Osteoblast (primary cell): ENCODE measurements at regions not wholly inside any gene's neighbourhood (a gene's known extent, or its start where the extent isn't known, plus 50 kb on each side); places are given as distances from the start of the nearest gene placed in this dataset.

Source experiments
- DNase-seq: peaks from one replicate; pipeline ENCODE4 v3.0.0; 2011; ENCODE audit warnings: low spot score, mixed read lengths; ENCODE audit not compliant: insufficient read length; ENCODE audit errors: missing footprints
- H2AFZ ChIP-seq: 2 replicates; pipeline ENCODE4 v1.6.0; 2011; ENCODE audit warnings: mild to moderate bottlenecking, low read length
- H3K27ac ChIP-seq: 2 replicates; pipeline ENCODE4 v1.5.1; 2011; ENCODE audit warnings: mild to moderate bottlenecking, low read depth, low read length, moderate library complexity
- H3K27me3 ChIP-seq: 2 replicates; pipeline ENCODE4 v1.6.0; 2012; ENCODE audit warnings: mild to moderate bottlenecking, control low read depth, inconsistent platforms, low read length, moderate library complexity; ENCODE audit not compliant: insufficient read depth
- H3K36me3 ChIP-seq: 2 replicates; pipeline ENCODE4 v1.5.1; 2011; ENCODE audit warnings: mild to moderate bottlenecking, low read length, control low read depth, moderate library complexity; ENCODE audit not compliant: insufficient read depth
- H3K4me1 ChIP-seq: 2 replicates; pipeline ENCODE4 v1.5.1; 2011; ENCODE audit warnings: mild to moderate bottlenecking, low read length, control low read depth, moderate library complexity; ENCODE audit not compliant: insufficient read depth
- H3K4me2 ChIP-seq: 2 replicates; pipeline ENCODE4 v1.6.0; 2011; ENCODE audit warnings: mild to moderate bottlenecking, low read length; ENCODE audit not compliant: insufficient read depth
- H3K4me3 ChIP-seq: fragments of 200-600 bp; sonication (generic); 3 replicates; pipeline ENCODE4 v1.5.1; 2012; ENCODE audit warnings: mild to moderate bottlenecking, low read length, inconsistent platforms; ENCODE audit not compliant: insufficient read depth
- H3K79me2 ChIP-seq: 2 replicates; pipeline ENCODE4 v1.6.0; 2012; ENCODE audit warnings: mild to moderate bottlenecking, low read length, control low read depth, inconsistent platforms; ENCODE audit not compliant: insufficient read depth
- H3K9me3 ChIP-seq: 2 replicates; pipeline ENCODE4 v1.5.1; 2011; ENCODE audit warnings: low read depth, low read length, control low read depth
- H4K20me1 ChIP-seq: 2 replicates; pipeline ENCODE4 v1.6.0; 2012; ENCODE audit warnings: mild to moderate bottlenecking, low read length, control low read depth; ENCODE audit not compliant: insufficient read depth
- CTCF ChIP-seq: IDR thresholded peaks from 2 replicates; pipeline ENCODE4 v1.5.1; 2011; ENCODE audit warnings: mild to moderate bottlenecking, low read depth, low read length, moderate library complexity; ENCODE audit errors: extremely low read depth

GRCh38 chr1:29782846-29783507, 546.7 kb downstream of the PTPRU start:
- Histone ChIP-seq H3K27ac (no peak overlapping the region), H3K27me3 (peaks cover 19% of the 10 kb centered on the region), H3K4me3 (no peak overlapping the region), H3K4me1 (no peaks in the 10 kb centered on the region), H3K36me3 (no peaks in the 10 kb centered on the region), H3K9me3 (no peaks in the 10 kb centered on the region), H2AFZ (no peak overlapping the region), H3K4me2 (no peak overlapping the region), H3K79me2 (no peaks in the 10 kb centered on the region), H4K20me1 (no peaks in the 10 kb centered on the region)
- no peak for DNase-seq
- no peak for TF ChIP-seq CTCF

- no peak for TF ChIP-seq CTCF
- Histone ChIP-seq H2AFZ (no peak overlapping the region), H3K4me3 (no peak overlapping the region), H3K9me3 (no peaks in the 10 kb centered on the region), H3K4me1 (no peaks in the 10 kb centered on the region), H3K27ac (no peak overlapping the region), H3K79me2 (no peaks in the 10 kb centered on the region), H4K20me1 (no peaks in the 10 kb centered on the region), H3K27me3 (peaks cover 19% of the 10 kb centered on the region), H3K4me2 (no peak overlapping the region), H3K36me3 (no peaks in the 10 kb centered on the region)
- no peak for DNase-seq
Measured at GRCh38 chr1:29779146-29779545, 542.8 kb downstream of the PTPRU start.

- Histone ChIP-seq H3K4me3 (no peak overlapping the region), H3K4me2 (no peak overlapping the region), H3K79me2 (no peaks in the 10 kb centered on the region), H3K4me1 (no peaks in the 10 kb centered on the region), H3K27me3 (peaks cover 18% of the 10 kb centered on the region), H3K9me3 (no peaks in the 10 kb centered on the region), H3K27ac (no peak overlapping the region), H2AFZ (no peak overlapping the region), H4K20me1 (no peaks in the 10 kb centered on the region), H3K36me3 (no peaks in the 10 kb centered on the region)
- no peak for DNase-seq
- TF ChIP-seq CTCF, result no peak
Measured at GRCh38 chr1:29777522-29777921, 541.2 kb downstream of the PTPRU start.

- Histone ChIP-seq H3K79me2 (no peaks in the 10 kb centered on the region), H3K27ac (no peak overlapping the region), H2AFZ (no peak overlapping the region), H4K20me1 (no peaks in the 10 kb centered on the region), H3K36me3 (no peaks in the 10 kb centered on the region), H3K9me3 (no peaks in the 10 kb centered on the region), H3K27me3 (no peaks in the 10 kb centered on the region), H3K4me3 (no peak overlapping the region), H3K4me2 (no peak overlapping the region), H3K4me1 (no peaks in the 10 kb centered on the region)
- no peak for DNase-seq
- TF ChIP-seq CTCF, result no peak
Measured at GRCh38 chr1:29774355-29774754, 538.0 kb downstream of the PTPRU start.
